ENCODE measurements at regions not wholly inside any gene's neighbourhood (a gene's known extent, or its start where the extent isn't known, plus 50 kb on each side); places are given as distances from the start of the nearest gene placed in this dataset.

GRCh38 chr12:97257726-97258125, 204.9 kb upstream of the RMST start:
- no peak overlapping the region for H3K27ac Mint-ChIP-seq
- ATAC-seq, result no peak
- POLR2A ChIA-PET, result no interaction called here
- CTCF ChIA-PET, result no interaction called here
- no peak for TF ChIP-seq CTCF (IDR thresholded peaks at IDR 0.05)
- no peaks in the 10 kb centered on the region for H3K36me3 Mint-ChIP-seq (ENCODE audit: low read depth)
- H3K4me1 Mint-ChIP-seq (ENCODE audit: low read depth), result no peaks in the 10 kb centered on the region
- DNase-seq, result no peak
- H3K4me3 Mint-ChIP-seq, result no peak overlapping the region
- H3K27me3 Mint-ChIP-seq, result no peaks in the 10 kb centered on the region
- intact Hi-C loops (cut with micrococcal nuclease), result no loop called here
- H3K9me3 Mint-ChIP-seq, result no peaks in the 10 kb centered on the region

- ATAC-seq (no peak), DNase-seq (no peak)
- no peak overlapping the region for H3K27ac Mint-ChIP-seq
- ChIA-PET CTCF (no interaction called here), POLR2A (no interaction called here)
- H3K4me3 Mint-ChIP-seq, result no peak overlapping the region
- H3K27me3 Mint-ChIP-seq, result no peaks in the 10 kb centered on the region
- intact Hi-C loops (cut with micrococcal nuclease), result no loop called here
- no peak for TF ChIP-seq CTCF (IDR thresholded peaks at IDR 0.05)
- no peaks in the 10 kb centered on the region for H3K36me3 Mint-ChIP-seq (ENCODE audit: low read depth)
- H3K4me1 Mint-ChIP-seq (ENCODE audit: low read depth), result no peaks in the 10 kb centered on the region
- H3K9me3 Mint-ChIP-seq, result no peaks in the 10 kb centered on the region
Measured at GRCh38 chr12:97259098-97259497, 203.5 kb upstream of the RMST start.

DNA sequence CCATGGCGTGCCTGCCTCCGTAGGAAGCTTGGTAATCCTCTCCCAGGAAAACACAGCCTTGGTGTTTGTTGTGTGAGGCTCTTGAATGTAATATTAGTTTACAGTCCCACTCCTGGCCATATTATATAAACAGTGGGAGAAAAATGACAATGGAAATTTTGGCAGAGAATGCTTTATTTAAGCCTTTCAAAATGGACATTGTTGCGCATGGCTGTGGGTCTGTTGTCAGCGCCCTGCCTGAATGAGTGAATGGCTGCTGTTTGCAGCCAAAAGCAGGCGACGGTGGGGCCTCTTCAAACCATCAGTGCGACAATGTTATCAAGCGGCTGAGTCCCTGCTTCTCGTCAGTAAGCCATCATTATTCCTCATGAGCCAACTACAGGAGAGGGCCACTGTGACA, 201.8 kb upstream of the RMST start:
- intact Hi-C loops (cut with micrococcal nuclease), result no loop called here
- no peak overlapping the region for H3K27ac Mint-ChIP-seq

DNA sequence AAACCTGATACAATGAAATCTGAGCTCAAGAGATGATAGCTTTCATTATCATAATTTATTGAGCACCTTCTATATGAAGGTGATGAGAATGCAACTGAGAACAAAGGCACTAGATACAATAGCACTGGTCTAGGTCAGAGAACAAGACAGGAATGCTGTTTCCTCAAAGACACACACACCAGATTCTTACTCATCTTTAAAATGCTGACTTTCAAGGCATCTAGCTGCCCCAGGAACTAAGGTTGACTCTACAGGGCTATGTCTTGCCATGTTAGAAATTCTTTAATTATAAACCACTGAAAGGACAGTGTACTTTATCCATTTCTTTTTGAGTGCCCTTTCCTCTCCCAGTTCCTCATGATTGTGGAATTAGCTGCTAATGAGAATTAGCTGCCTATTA, 195.4 kb upstream of the RMST start:
- POLR2A ChIA-PET, result no interaction called here
- Mint-ChIP-seq H3K4me1 (ENCODE audit: low read depth) (no peaks in the 10 kb centered on the region), H3K27ac (no peak overlapping the region), H3K4me3 (no peak overlapping the region), H3K36me3 (ENCODE audit: low read depth) (no peaks in the 10 kb centered on the region), H3K9me3 (peaks cover 2% of the 10 kb centered on the region), H3K27me3 (peaks cover 15% of the 10 kb centered on the region)
- CTCF ChIA-PET, result no interaction called here
- no peak for DNase-seq
- TF ChIP-seq CTCF (IDR thresholded peaks at IDR 0.05), result no peak
- intact Hi-C loops (cut with micrococcal nuclease), result no loop called here
- no peak for ATAC-seq

More for the DNA sequence above, 201.8 kb upstream of the RMST start:
- Mint-ChIP-seq H3K27me3 (peaks cover 2% of the 10 kb centered on the region), H3K4me1 (ENCODE audit: low read depth) (no peaks in the 10 kb centered on the region), H3K4me3 (no peak overlapping the region), H3K9me3 (no peaks in the 10 kb centered on the region), H3K36me3 (ENCODE audit: low read depth) (no peaks in the 10 kb centered on the region)
- ATAC-seq (no peak), DNase-seq (no peak)
- ChIA-PET CTCF (no interaction called here), POLR2A (no interaction called here)
- TF ChIP-seq CTCF (IDR thresholded peaks at IDR 0.05), result no peak

DNA sequence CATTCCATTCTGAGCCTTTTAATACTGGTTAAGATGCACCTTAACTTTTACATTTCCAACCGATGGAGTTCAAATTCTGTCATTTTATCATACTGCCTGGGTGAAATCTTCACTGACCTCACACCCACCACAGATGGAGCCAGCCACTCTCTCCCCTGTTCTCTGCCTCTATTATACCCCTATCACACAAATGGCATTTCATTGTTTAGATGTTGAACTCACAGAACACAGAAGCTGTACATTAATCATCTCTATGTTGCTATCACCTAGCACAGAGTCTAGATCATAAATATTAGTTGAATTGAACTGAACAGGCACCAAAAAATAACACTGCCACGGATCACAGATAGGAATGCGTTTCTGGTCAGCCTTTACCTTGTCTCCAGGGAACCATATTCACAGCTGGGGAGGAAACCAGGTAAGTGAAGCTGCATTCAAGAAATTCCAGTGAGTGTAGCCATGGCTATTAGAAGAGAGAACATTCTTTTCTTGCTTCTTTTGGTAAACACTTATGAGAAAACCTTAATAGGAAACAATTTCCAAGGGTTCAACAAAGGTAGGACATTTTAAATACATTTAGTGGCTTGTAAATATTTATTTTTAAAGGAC, 194.9 kb upstream of the RMST start:
- DNase-seq, result no peak
- Mint-ChIP-seq H3K27me3 (peaks cover 15% of the 10 kb centered on the region), H3K4me1 (ENCODE audit: low read depth) (no peaks in the 10 kb centered on the region), H3K9me3 (peaks cover 2% of the 10 kb centered on the region), H3K36me3 (ENCODE audit: low read depth) (no peaks in the 10 kb centered on the region), H3K27ac (no peak overlapping the region), H3K4me3 (no peak overlapping the region)
- TF ChIP-seq CTCF (IDR thresholded peaks at IDR 0.05), result no peak
- ATAC-seq, result no peak
- POLR2A ChIA-PET, result no interaction called here
- CTCF ChIA-PET, result no interaction called here
- intact Hi-C loops (cut with micrococcal nuclease), result no loop called here

All from activated CD8-positive, alpha-beta T cell treated with anti-CD3 and anti-CD28 coated beads for 36 hours (primary cell).